ENCODE measurements at regions not wholly inside any gene's neighbourhood (a gene's known extent, or its start where the extent isn't known, plus 50 kb on each side); places are given as distances from the start of the nearest gene placed in this dataset.
"Not testable (repeated sequence)": the region's sequence is repeated elsewhere in the genome, so short reads cannot be mapped to it uniquely, and the experiment has no call there.

DNA sequence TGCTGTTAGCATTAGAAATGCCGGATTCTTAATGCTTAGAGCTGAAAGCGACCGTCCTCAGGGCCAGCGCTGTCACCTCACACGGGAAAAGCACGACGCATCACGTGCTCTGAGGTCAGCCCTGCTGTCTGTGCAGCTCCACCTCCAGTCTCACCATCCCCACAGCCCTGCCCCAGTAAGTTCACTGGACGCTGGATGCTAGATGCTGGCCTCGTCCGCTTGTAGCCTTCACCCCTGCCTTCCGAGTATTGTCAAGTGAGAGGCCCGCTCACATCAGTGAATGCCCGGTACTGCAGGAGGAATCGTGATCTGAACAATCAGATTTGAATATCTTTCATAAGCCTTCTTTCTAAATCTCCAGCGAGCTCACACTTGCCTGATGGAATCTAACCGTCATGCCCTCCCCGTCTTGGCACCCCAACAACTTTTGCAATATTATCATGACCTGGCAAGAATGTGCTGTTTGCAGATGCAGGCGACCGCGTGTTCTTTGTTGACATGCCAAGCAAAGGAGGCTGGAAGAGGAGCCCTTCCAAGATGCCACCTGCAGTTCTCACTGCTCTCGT is 64.9 kb downstream of the DLL1 start:
- H3K9ac ChIP-seq (ENCODE audit: low read length), result no peak overlapping the region
- H3K4me3 ChIP-seq (ENCODE audit: low read depth, low read length), result no peak overlapping the region
- peaks cover 15% of the 10 kb centered on the region; the same call in 1 of the 2 replicates for H3K4me1 ChIP-seq (ENCODE audit: control insufficient read depth, insufficient read depth, low read length)
- H3K9me3 ChIP-seq (ENCODE audit: control insufficient read depth, insufficient read depth, low read depth, low read length), result no peaks in the 10 kb centered on the region
- no peaks in the 10 kb centered on the region for H3K27me3 ChIP-seq (ENCODE audit: control insufficient read depth, insufficient read depth, low read length)
- no peaks in the 10 kb centered on the region for H3K36me3 ChIP-seq (ENCODE audit: control insufficient read depth, insufficient read depth, low read length)
- H3K27ac ChIP-seq (ENCODE audit: low read depth, low read length), result no peak overlapping the region

DNA sequence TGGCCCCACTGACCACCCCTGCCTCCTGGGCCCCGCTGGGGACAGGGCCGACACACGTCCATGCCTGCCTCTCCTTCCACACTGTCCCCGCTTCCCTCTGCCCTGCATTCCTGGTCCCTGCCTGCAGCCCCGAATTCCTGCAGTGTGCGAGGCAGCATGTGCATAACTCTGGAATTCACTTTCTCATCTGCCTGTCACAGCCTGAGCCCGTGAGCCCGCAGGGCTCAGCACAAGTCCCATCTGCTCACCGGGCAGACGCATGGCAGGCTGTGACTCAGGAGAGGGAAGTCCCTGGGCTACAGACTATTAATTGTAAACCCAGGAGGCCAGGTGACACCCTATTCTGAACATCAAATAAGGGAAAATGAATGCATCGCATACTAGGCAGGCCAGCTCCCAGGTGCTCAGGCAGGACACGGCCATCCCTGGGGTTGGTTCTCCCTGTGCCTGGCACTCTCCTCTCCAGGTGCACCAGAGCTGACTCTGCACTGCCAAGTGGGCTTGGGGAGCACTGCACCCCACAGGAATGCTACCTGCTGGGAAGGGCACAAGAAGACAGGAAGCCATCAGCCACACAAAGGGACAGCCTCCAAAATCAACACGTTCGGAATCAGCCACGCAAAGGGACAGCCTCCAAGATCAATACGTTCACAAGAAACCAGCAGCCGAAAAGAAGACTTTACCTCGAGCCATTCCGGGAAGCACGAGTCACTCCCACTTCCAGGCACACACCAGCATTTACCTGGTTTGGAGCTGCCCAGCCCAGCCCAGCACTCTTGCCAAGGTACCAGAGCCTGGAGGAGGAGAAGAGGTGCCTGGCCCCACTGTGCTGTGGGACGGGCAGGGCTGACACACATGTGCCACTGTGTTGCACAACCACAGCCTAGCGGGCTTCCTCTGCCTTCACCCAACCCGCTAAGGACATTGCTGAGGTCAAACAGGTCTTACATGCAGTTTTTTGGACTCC is 65.9 kb downstream of the DLL1 start:
- no peaks in the 10 kb centered on the region for H3K36me3 ChIP-seq (ENCODE audit: control insufficient read depth, insufficient read depth, low read length)
- no peak overlapping the region for H3K9ac ChIP-seq (ENCODE audit: low read length)
- no peaks in the 10 kb centered on the region for H3K9me3 ChIP-seq (ENCODE audit: control insufficient read depth, insufficient read depth, low read depth, low read length)
- no peak overlapping the region for H3K4me3 ChIP-seq (ENCODE audit: low read depth, low read length)
- H3K27ac ChIP-seq (ENCODE audit: low read depth, low read length), result no peak overlapping the region
- peaks cover 15% of the 10 kb centered on the region; the same call in 1 of the 2 replicates for H3K4me1 ChIP-seq (ENCODE audit: control insufficient read depth, insufficient read depth, low read length)
- no peaks in the 10 kb centered on the region for H3K27me3 ChIP-seq (ENCODE audit: control insufficient read depth, insufficient read depth, low read length)

DNA sequence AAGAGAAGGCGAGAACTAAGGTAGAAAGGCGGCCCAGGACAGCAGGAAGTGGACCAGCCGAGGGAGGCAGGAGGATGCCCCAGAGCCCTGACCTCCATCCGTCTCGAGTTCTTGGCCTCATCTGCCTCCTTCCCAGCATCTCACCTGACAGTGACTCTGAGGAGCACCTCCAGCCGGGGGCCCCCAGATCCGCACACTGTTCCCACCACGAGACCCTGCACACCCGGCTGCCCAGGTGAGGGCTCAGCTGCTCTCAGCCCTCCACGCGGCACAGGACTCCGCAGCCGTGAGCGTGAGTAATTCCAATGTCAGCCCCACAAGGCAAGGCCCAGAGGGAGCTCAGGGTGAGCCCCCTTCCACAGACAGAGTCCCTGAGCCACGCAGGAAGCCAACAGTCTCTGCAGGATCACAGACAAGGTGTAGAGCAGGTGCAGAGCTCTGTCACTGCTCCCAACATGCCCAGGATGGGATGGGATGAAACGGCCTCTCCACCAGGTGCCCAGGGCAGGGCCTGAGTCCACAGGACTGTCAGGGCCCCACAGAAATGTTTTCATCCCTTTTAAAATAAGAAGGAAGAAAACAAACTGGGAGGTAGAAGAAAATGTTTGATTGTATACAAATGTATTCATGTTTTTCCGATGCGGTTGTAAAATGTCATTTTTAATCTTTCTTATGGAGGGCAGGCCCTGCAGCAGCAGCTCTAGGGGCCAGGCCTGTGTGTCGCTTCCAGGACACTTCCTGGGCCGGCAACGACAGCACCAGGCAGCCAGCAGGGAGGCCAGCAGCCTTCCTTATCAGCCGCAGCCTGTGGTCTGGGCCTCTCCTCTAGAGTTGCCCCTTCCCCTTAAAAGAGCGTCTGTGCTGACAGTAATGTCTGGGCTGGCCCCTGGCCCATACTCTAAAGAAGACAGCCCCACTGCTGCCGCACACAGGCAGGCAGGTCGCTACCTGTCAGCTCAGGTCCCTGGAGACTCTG is 66.9 kb downstream of the DLL1 start:
- H3K27me3 ChIP-seq (ENCODE audit: control insufficient read depth, insufficient read depth, low read length), result no peaks in the 10 kb centered on the region

DNA sequence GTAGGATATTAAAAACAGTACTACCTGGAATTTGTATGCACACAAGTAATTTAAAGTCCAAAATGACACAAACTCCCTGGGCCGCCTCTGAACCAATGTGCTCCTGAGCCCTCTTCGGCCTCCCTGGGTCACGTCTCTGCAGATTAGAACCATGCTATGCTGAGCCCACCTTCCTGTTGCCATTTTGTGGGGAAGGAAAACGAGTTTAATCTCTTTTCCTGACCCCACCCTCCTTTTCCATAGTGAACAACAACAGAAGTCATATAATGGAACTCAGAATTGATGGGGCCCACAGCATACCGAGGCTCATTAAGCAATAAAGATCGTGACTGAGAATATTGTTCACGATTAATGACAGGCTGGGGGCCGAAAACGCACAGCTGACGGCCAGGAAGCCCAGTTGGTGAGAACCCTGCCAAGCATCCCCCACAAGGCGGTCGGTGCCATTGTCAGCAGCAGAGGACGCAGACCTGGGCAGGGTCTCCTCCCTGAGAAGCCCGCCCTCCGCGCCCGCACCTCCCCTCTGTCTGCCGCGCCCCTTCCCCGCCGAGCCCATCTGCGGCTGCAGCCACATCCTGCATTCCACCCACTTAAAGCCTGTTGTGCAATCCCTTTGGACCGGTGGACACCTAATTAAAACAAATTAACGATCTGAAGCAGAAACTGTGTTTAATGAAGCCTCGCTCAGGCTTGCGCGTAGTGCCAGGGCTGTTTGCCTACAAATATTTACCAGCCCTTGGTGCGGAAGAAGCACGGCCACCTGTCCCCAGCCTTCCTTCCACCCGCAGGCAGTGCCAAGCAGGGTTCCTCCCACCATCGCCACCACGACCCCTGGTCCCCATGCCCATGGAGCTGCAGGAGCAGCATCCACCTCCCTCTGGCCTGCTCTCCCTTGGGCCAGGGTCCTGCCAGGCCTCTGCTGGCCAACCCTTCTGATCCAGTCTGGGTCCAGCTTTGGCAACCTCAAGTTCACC is 68.1 kb downstream of the DLL1 start:
- Histone ChIP-seq H3K27ac (ENCODE audit: low read depth, low read length) (no peak overlapping the region), H3K36me3 (ENCODE audit: control insufficient read depth, insufficient read depth, low read length) (no peaks in the 10 kb centered on the region), H3K9ac (ENCODE audit: low read length) (no peak overlapping the region), H3K4me3 (ENCODE audit: low read depth, low read length) (no peak overlapping the region), H3K4me1 (ENCODE audit: control insufficient read depth, insufficient read depth, low read length) (peaks cover 15% of the 10 kb centered on the region; the same call in 1 of the 2 replicates), H3K9me3 (ENCODE audit: control insufficient read depth, insufficient read depth, low read depth, low read length) (no peaks in the 10 kb centered on the region), H3K27me3 (ENCODE audit: control insufficient read depth, insufficient read depth, low read length) (no peaks in the 10 kb centered on the region)

More for the DNA sequence above, 66.9 kb downstream of the DLL1 start:
- H3K9me3 ChIP-seq (ENCODE audit: control insufficient read depth, insufficient read depth, low read depth, low read length), result no peaks in the 10 kb centered on the region
- no peaks in the 10 kb centered on the region for H3K36me3 ChIP-seq (ENCODE audit: control insufficient read depth, insufficient read depth, low read length)
- no peak overlapping the region for H3K27ac ChIP-seq (ENCODE audit: low read depth, low read length)
- H3K4me3 ChIP-seq (ENCODE audit: low read depth, low read length), result no peak overlapping the region
- no peak overlapping the region for H3K9ac ChIP-seq (ENCODE audit: low read length)
- H3K4me1 ChIP-seq (ENCODE audit: control insufficient read depth, insufficient read depth, low read length), result peaks cover 15% of the 10 kb centered on the region; the same call in 1 of the 2 replicates

DNA sequence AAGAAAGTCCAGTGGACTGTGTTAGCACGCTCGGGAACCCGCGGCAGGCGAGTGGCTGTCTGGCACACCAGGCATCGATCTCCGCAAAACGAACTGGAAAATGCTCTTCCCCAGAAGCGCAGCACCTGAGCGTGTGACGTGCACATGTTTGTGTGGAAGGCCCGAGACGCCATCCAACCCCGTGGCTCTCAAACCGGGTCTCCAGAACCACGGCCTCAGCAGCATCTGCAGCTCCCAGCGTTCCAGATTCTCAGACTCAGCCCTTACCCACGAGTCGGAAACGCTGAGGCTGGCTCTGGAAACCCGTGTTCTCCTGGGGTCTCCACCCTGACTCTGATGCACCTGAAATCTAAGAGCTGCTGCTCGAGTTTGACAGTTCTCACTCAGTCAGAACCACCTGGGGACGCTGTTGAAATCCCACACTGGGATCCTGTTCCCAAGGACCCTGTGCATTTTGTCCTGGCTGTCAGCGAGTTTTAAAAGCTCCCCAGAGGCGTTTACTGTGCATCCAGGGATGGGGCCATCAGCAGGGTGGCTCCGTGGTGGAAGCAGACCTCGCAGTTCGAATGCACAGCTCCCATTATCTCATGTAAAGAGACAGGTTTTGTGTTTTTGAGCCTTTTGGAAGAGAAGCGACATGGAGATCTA is 69.0 kb downstream of the DLL1 start:
- H3K9me3 ChIP-seq (ENCODE audit: control insufficient read depth, insufficient read depth, low read depth, low read length), result no peaks in the 10 kb centered on the region
- H3K4me3 ChIP-seq (ENCODE audit: low read depth, low read length), result no peak overlapping the region
- H3K4me1 ChIP-seq (ENCODE audit: control insufficient read depth, insufficient read depth, low read length), result peaks cover 15% of the 10 kb centered on the region; the same call in 1 of the 2 replicates
- H3K27ac ChIP-seq (ENCODE audit: low read depth, low read length), result no peak overlapping the region
- no peaks in the 10 kb centered on the region for H3K36me3 ChIP-seq (ENCODE audit: control insufficient read depth, insufficient read depth, low read length)
- no peak overlapping the region for H3K9ac ChIP-seq (ENCODE audit: low read length)
- H3K27me3 ChIP-seq (ENCODE audit: control insufficient read depth, insufficient read depth, low read length), result no peaks in the 10 kb centered on the region

DNA sequence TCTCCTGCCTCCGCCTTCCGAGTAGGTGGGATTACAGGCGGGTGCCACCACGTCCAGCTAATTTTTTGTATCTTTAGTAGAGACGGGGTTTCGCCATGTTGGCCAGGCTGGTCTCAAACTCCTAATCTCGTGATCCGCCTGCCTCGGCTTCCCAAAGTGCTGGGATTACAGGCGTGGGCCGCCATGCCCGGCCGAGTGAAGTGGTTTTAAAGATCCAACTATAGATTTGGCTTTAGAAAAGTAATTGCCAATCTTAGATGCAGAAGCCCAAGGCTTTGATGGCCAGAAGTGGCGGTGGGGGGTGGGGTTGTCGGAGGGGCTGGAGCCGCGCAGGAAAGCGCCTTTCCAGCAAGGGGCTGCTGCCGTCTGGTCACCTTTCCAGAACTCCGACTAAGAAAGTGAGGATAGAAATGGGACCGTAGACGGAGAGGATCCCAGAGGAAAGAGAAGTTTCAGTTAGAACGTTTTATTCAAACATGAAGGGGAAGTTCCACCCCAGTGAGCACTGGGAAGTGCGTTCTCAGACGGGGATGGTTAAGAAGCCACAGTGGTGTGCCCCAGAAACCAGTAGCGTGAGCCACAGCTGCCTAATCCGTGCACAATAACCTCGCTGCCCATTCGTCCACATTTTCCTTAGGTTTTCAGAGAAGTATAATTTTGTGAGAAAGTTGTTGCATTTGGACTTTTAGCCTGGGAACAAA is 69.7 kb downstream of the DLL1 start:
- H3K4me3 ChIP-seq (ENCODE audit: low read depth, low read length), result no peak overlapping the region
- H3K9me3 ChIP-seq (ENCODE audit: control insufficient read depth, insufficient read depth, low read depth, low read length), result no peaks in the 10 kb centered on the region
- H3K9ac ChIP-seq (ENCODE audit: low read length), result no peak overlapping the region
- peaks cover 15% of the 10 kb centered on the region; the same call in 1 of the 2 replicates for H3K4me1 ChIP-seq (ENCODE audit: control insufficient read depth, insufficient read depth, low read length)
- H3K36me3 ChIP-seq (ENCODE audit: control insufficient read depth, insufficient read depth, low read length), result no peaks in the 10 kb centered on the region
- H3K27me3 ChIP-seq (ENCODE audit: control insufficient read depth, insufficient read depth, low read length), result no peaks in the 10 kb centered on the region
- no peak overlapping the region for H3K27ac ChIP-seq (ENCODE audit: low read depth, low read length)

DNA sequence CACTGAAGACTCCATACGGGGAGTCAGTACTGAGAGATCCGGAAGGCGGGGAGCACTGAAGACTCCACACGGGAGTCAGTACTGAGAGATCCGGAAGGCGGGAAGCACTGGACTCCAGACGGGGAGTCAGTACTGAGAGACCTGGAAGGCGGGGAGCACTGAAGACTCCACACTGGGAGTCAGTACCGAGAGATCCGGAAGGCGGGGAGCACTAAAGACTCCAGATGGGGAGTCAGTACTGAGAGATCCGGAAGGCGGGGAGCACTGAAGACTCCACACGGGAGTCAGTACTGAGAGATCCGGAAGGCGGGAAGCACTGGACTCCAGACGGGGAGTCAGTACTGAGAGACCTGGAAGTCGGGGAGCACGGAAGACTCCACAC is 77.2 kb downstream of the DLL1 start:
- H3K9me3 ChIP-seq (ENCODE audit: control insufficient read depth, insufficient read depth, low read depth, low read length); H3K4me1 ChIP-seq (ENCODE audit: control insufficient read depth, insufficient read depth, low read length); H3K27me3 ChIP-seq (ENCODE audit: control insufficient read depth, insufficient read depth, low read length); H3K4me3 ChIP-seq (ENCODE audit: low read depth, low read length); H3K9ac ChIP-seq (ENCODE audit: low read length); H3K27ac ChIP-seq (ENCODE audit: low read depth, low read length); H3K36me3 ChIP-seq (ENCODE audit: control insufficient read depth, insufficient read depth, low read length): not testable (repeated sequence)

DNA sequence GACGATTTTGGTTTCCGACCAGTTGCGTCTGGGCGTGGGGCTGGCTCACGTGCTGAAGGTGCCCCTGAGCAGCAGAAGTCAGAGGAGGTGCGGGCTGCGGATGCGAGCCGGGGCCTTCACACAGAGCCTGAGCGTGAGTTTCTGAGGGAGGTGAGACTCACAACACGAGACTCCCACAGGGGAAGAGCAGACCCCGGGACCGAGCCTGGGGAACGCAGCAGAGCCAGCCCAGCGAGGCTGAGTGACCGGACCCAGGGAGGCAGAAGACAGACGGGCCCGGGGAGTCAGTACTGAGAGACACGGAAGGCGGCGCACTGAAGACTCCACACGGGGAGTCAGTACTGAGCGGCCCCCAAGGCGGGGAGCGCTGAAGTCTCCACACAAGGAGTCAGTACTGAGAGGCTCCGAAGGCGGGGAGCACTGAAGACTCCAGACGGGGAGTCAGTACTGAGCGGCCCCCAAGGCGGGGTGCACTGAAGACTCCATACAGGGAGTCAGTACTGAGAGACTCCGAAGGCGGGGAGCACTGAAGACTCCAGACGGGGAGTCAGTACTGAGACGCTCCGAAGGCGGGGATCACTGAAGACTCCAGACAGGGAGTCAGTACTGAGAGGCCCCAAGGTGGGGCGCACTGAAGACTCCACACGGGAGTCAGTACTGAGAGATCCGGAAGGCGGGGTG is 77.8 kb downstream of the DLL1 start:
- no peak overlapping the region for H3K27ac ChIP-seq (ENCODE audit: low read depth, low read length)
- no peaks in the 10 kb centered on the region for H3K4me1 ChIP-seq (ENCODE audit: control insufficient read depth, insufficient read depth, low read length)

More for the DNA sequence above, 77.8 kb downstream of the DLL1 start:
- no peaks in the 10 kb centered on the region for H3K36me3 ChIP-seq (ENCODE audit: control insufficient read depth, insufficient read depth, low read length)
- no peak overlapping the region for H3K9ac ChIP-seq (ENCODE audit: low read length)
- H3K9me3 ChIP-seq (ENCODE audit: control insufficient read depth, insufficient read depth, low read depth, low read length), result no peaks in the 10 kb centered on the region
- no peaks in the 10 kb centered on the region for H3K27me3 ChIP-seq (ENCODE audit: control insufficient read depth, insufficient read depth, low read length)
- H3K4me3 ChIP-seq (ENCODE audit: low read depth, low read length), result no peak overlapping the region
